GM12878 (cell line): ENCODE measurements at regions not wholly inside any gene's neighbourhood (a gene's known extent, or its start where the extent isn't known, plus 50 kb on each side); places are given as distances from the start of the nearest gene placed in this dataset.

ENCODE experiments used
- E2F8 ChIP-seq: fragments of 450-650 bp; IDR thresholded peaks from 2 replicates; pipeline ENCODE4 v1.6.1; 2018; ENCODE audit warnings: mild to moderate bottlenecking, low read depth, moderate library complexity; ENCODE audit not compliant: partially characterized antibody
- JUND ChIP-seq: IDR thresholded peaks from 2 replicates; pipeline ENCODE4 v1.6.1; 2012; ENCODE audit warnings: low read depth, mild to moderate bottlenecking, low read length, improper control_type of control experiment, moderate library complexity
- MTA3 ChIP-seq: IDR thresholded peaks from 2 replicates; pipeline ENCODE4 v1.6.1; 2012; ENCODE audit warnings: low read length, inconsistent platforms, borderline replicate concordance
- NR2C1 ChIP-seq: fragments of 450-650 bp; IDR thresholded peaks from 2 replicates; pipeline ENCODE4 v1.6.1; 2017; ENCODE audit warnings: antibody characterized with exemption, mild to moderate bottlenecking, moderate library complexity
- SKIL ChIP-seq: fragments of 450-650 bp; IDR thresholded peaks from 2 replicates; pipeline ENCODE4 v1.6.1; 2017; ENCODE audit warnings: mild to moderate bottlenecking, low read depth, inconsistent platforms; ENCODE audit not compliant: poor library complexity, severe bottlenecking
- SREBF1 ChIP-seq: IDR thresholded peaks from 2 replicates; pipeline ENCODE4 v1.6.1; 2012; ENCODE audit warnings: mild to moderate bottlenecking, low read length

- TF ChIP-seq JUND, result no peak
- no peak for TF ChIP-seq SREBF1
- TF ChIP-seq MTA3, result no peak
- TF ChIP-seq NR2C1, result no peak
- TF ChIP-seq E2F8, result no peak
- no peak for TF ChIP-seq SKIL
Measured at GRCh38 chr2:226172939-226173338, 626.7 kb downstream of the IRS1 start.
